ENCODE measurements at regions not wholly inside any gene's neighbourhood (a gene's known extent, or its start where the extent isn't known, plus 50 kb on each side); places are given as distances from the start of the nearest gene placed in this dataset.

DNA sequence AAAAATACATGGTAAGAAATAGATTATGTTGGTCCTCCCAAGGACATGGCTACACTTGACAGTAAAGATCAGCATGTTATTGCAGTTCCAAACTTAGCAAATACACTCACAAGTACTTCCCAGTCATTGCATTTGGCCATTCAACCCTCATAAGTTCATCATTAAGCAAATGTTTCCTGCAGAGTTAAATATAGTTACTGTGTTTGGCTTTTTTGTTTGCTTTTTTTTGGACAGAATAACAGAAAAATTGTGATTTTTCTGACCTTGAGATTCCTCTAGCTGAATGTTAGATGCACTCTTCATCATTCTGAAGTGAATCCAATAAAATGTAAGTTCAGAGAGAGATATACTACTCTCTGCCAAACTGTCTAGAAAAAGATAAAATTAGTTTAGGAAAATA lies 295.3 kb downstream of the GPD2 start:
- no peaks in the 10 kb centered on the region for H3K36me3 ChIP-seq (ENCODE audit: control insufficient read depth, insufficient read depth, low read length)
- H2BK15ac ChIP-seq (replicated peaks; ENCODE audit: low read depth), result no peak overlapping the region
- no peak overlapping the region for H4K8ac ChIP-seq (ENCODE audit: low read depth, low read length)
- no peak overlapping the region for H2BK5ac ChIP-seq (ENCODE audit: low read length)
- H2BK120ac ChIP-seq (ENCODE audit: low read depth, low read length), result no peak overlapping the region
- H2AK5ac ChIP-seq (ENCODE audit: low read length), result no peak overlapping the region
- H3K56ac ChIP-seq (ENCODE audit: low read length), result no peak overlapping the region
- H3K27me3 ChIP-seq (ENCODE audit: insufficient read depth, low read length, poor library complexity), result no peaks in the 10 kb centered on the region
- no peaks in the 10 kb centered on the region for H3K79me2 ChIP-seq (ENCODE audit: control insufficient read depth, insufficient read depth, low read length)
- no peak for DNase-seq
- no peak overlapping the region for H3K23ac ChIP-seq (ENCODE audit: low read length)
- H3K18ac ChIP-seq (ENCODE audit: low read length), result no peak overlapping the region
- no peak overlapping the region for H3K9ac ChIP-seq (ENCODE audit: low read length)
- H3K27ac ChIP-seq (ENCODE audit: low read depth, low read length), result no peak overlapping the region
- no peak overlapping the region for H4K5ac ChIP-seq (ENCODE audit: low read length)
- no peak overlapping the region for H3K4me3 ChIP-seq (ENCODE audit: low read length)
- no peak overlapping the region for H3K4ac ChIP-seq (ENCODE audit: low read depth, low read length)
- H3K4me1 ChIP-seq (ENCODE audit: control insufficient read depth, low read depth, low read length), result no peaks in the 10 kb centered on the region
- no peak overlapping the region for H3K4me2 ChIP-seq (ENCODE audit: low read length)
- no peaks in the 10 kb centered on the region for H3K79me1 ChIP-seq (ENCODE audit: low read length)

- no peaks in the 10 kb centered on the region for H3K27me3 ChIP-seq (ENCODE audit: insufficient read depth, low read length, poor library complexity)
- no peak overlapping the region for H3K4me3 ChIP-seq (ENCODE audit: low read length)
- H3K23ac ChIP-seq (ENCODE audit: low read length), result no peak overlapping the region
- no peak overlapping the region for H2BK120ac ChIP-seq (ENCODE audit: low read depth, low read length)
- H3K9ac ChIP-seq (ENCODE audit: low read length), result no peak overlapping the region
- no peaks in the 10 kb centered on the region for H3K4me1 ChIP-seq (ENCODE audit: control insufficient read depth, low read depth, low read length)
- H3K4ac ChIP-seq (ENCODE audit: low read depth, low read length), result no peak overlapping the region
- no peak overlapping the region for H3K18ac ChIP-seq (ENCODE audit: low read length)
- no peak overlapping the region for H2BK15ac ChIP-seq (replicated peaks; ENCODE audit: low read depth)
- H2BK5ac ChIP-seq (ENCODE audit: low read length), result no peak overlapping the region
- no peak for DNase-seq
- no CpG with 5 or more reads among the region's 4 CpGs for WGBS (ENCODE audit: extremely low coverage, insufficient coverage, low lambda C conversion rate)
- no peaks in the 10 kb centered on the region for H3K79me2 ChIP-seq (ENCODE audit: control insufficient read depth, insufficient read depth, low read length)
- H3K36me3 ChIP-seq (ENCODE audit: control insufficient read depth, insufficient read depth, low read length), result no peaks in the 10 kb centered on the region
- H2AK5ac ChIP-seq (ENCODE audit: low read length), result no peak overlapping the region
- no peak overlapping the region for H3K27ac ChIP-seq (ENCODE audit: low read depth, low read length)
- no peak overlapping the region for H4K5ac ChIP-seq (ENCODE audit: low read length)
- H3K79me1 ChIP-seq (ENCODE audit: low read length), result no peaks in the 10 kb centered on the region
- no peak overlapping the region for H3K4me2 ChIP-seq (ENCODE audit: low read length)
- no peak overlapping the region for H4K8ac ChIP-seq (ENCODE audit: low read depth, low read length)
- no peak overlapping the region for H3K56ac ChIP-seq (ENCODE audit: low read length)
These were observed 300.8 kb downstream of the GPD2 start for GRCh38 chr2:156736950-156737349.

GRCh38 chr2:156739301-156739700 lies 303.1 kb downstream of the GPD2 start:
- no peak for DNase-seq
- Histone ChIP-seq H3K56ac (ENCODE audit: low read length) (no peak overlapping the region), H3K79me2 (ENCODE audit: control insufficient read depth, insufficient read depth, low read length) (no peaks in the 10 kb centered on the region), H3K4me2 (ENCODE audit: low read length) (no peak overlapping the region), H3K4me3 (ENCODE audit: low read length) (no peak overlapping the region), H3K27ac (ENCODE audit: low read depth, low read length) (no peak overlapping the region), H2AK5ac (ENCODE audit: low read length) (no peak overlapping the region), H4K5ac (ENCODE audit: low read length) (no peak overlapping the region), H3K4me1 (ENCODE audit: control insufficient read depth, low read depth, low read length) (no peaks in the 10 kb centered on the region), H2BK120ac (ENCODE audit: low read depth, low read length) (no peak overlapping the region), H4K8ac (ENCODE audit: low read depth, low read length) (no peak overlapping the region), H3K36me3 (ENCODE audit: control insufficient read depth, insufficient read depth, low read length) (no peaks in the 10 kb centered on the region), H3K9ac (ENCODE audit: low read length) (no peak overlapping the region), H3K27me3 (ENCODE audit: insufficient read depth, low read length, poor library complexity) (no peaks in the 10 kb centered on the region), H3K18ac (ENCODE audit: low read length) (no peak overlapping the region), H3K79me1 (ENCODE audit: low read length) (no peaks in the 10 kb centered on the region), H2BK5ac (ENCODE audit: low read length) (no peak overlapping the region), H3K23ac (ENCODE audit: low read length) (no peak overlapping the region), H2BK15ac (replicated peaks; ENCODE audit: low read depth) (peak overlapping the region; percentile 74), H3K4ac (ENCODE audit: low read depth, low read length) (no peak overlapping the region)
- WGBS (ENCODE audit: extremely low coverage, insufficient coverage, low lambda C conversion rate), result no CpG with 5 or more reads among the region's 3 CpGs

DNA sequence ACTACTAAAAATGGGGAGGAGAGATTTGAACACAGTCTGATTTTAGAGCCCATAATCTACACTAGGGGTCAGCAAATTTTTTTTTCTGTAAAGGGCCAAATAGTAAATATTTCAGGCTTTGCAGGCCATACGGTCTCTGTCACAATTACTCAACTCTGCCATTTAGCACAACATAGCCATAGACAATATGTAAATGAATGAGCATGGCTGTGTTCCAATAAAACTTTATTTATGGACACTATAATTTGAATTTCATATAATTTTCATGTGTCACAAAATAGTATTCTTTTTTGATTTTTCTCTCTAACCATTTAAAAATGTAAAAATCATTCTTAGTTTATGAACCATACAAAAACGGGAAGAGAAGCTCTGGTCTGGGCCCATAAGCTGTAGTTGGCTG lies 309.4 kb downstream of the GPD2 start:
- Histone ChIP-seq H2BK5ac (ENCODE audit: low read length) (no peak overlapping the region), H4K5ac (ENCODE audit: low read length) (no peak overlapping the region), H3K27me3 (ENCODE audit: insufficient read depth, low read length, poor library complexity) (no peaks in the 10 kb centered on the region), H2AK5ac (ENCODE audit: low read length) (no peak overlapping the region), H3K18ac (ENCODE audit: low read length) (peak overlapping the region; percentile 20), H3K36me3 (ENCODE audit: control insufficient read depth, insufficient read depth, low read length) (no peaks in the 10 kb centered on the region), H3K4me1 (ENCODE audit: control insufficient read depth, low read depth, low read length) (no peaks in the 10 kb centered on the region), H3K4ac (ENCODE audit: low read depth, low read length) (no peak overlapping the region), H3K4me3 (ENCODE audit: low read length) (no peak overlapping the region), H3K4me2 (ENCODE audit: low read length) (no peak overlapping the region), H4K8ac (ENCODE audit: low read depth, low read length) (no peak overlapping the region), H3K79me2 (ENCODE audit: control insufficient read depth, insufficient read depth, low read length) (no peaks in the 10 kb centered on the region), H2BK15ac (replicated peaks; ENCODE audit: low read depth) (no peak overlapping the region), H3K56ac (ENCODE audit: low read length) (no peak overlapping the region), H2BK120ac (ENCODE audit: low read depth, low read length) (no peak overlapping the region), H3K23ac (ENCODE audit: low read length) (no peak overlapping the region), H3K79me1 (ENCODE audit: low read length) (no peaks in the 10 kb centered on the region), H3K27ac (ENCODE audit: low read depth, low read length) (no peak overlapping the region), H3K9ac (ENCODE audit: low read length) (no peak overlapping the region)
- no peak for DNase-seq
- no CpG with 5 or more reads among the region's 2 CpGs for WGBS (ENCODE audit: extremely low coverage, insufficient coverage, low lambda C conversion rate)

DNA sequence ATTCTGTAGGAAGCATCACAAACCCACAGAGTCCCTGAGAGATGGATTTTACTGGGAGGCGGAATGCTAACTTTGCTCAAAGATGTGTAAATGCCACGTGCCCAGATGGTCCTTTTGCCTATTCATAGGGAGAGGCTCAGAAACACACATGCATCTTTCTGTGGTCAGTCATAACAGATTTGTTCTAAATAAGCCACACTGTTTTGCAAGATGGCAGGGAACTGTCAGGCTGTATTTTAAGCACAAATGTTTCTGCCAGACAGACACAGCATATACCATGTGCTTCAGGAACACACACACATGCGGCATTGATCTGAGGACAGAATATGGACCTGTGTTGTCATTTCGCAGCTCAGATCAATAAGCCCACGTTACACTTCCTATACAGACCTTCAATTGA lies 312.0 kb downstream of the GPD2 start:
- Histone ChIP-seq H3K56ac (ENCODE audit: low read length) (no peak overlapping the region), H3K4me3 (ENCODE audit: low read length) (no peak overlapping the region), H3K79me1 (ENCODE audit: low read length) (no peaks in the 10 kb centered on the region), H3K79me2 (ENCODE audit: control insufficient read depth, insufficient read depth, low read length) (no peaks in the 10 kb centered on the region), H3K4me1 (ENCODE audit: control insufficient read depth, low read depth, low read length) (no peaks in the 10 kb centered on the region), H2BK5ac (ENCODE audit: low read length) (no peak overlapping the region), H3K18ac (ENCODE audit: low read length) (no peak overlapping the region), H3K9ac (ENCODE audit: low read length) (no peak overlapping the region), H3K27me3 (ENCODE audit: insufficient read depth, low read length, poor library complexity) (no peaks in the 10 kb centered on the region), H3K4me2 (ENCODE audit: low read length) (no peak overlapping the region), H2BK15ac (replicated peaks; ENCODE audit: low read depth) (peak overlapping the region; percentile 38), H3K4ac (ENCODE audit: low read depth, low read length) (peak overlapping the region; percentile 9), H3K23ac (ENCODE audit: low read length) (no peak overlapping the region), H3K36me3 (ENCODE audit: control insufficient read depth, insufficient read depth, low read length) (no peaks in the 10 kb centered on the region), H4K5ac (ENCODE audit: low read length) (no peak overlapping the region), H2AK5ac (ENCODE audit: low read length) (no peak overlapping the region), H4K8ac (ENCODE audit: low read depth, low read length) (no peak overlapping the region), H2BK120ac (ENCODE audit: low read depth, low read length) (peak overlapping the region; percentile 61), H3K27ac (ENCODE audit: low read depth, low read length) (no peak overlapping the region)
- no peak for DNase-seq
- no CpG with 5 or more reads among the region's 5 CpGs for WGBS (ENCODE audit: extremely low coverage, insufficient coverage, low lambda C conversion rate)

GRCh38 chr2:156752042-156752441 lies 315.9 kb downstream of the GPD2 start:
- Histone ChIP-seq H3K4ac (ENCODE audit: low read depth, low read length) (no peak overlapping the region), H2BK5ac (ENCODE audit: low read length) (no peak overlapping the region), H2BK15ac (replicated peaks; ENCODE audit: low read depth) (no peak overlapping the region), H3K4me2 (ENCODE audit: low read length) (no peak overlapping the region), H2BK120ac (ENCODE audit: low read depth, low read length) (no peak overlapping the region), H4K8ac (ENCODE audit: low read depth, low read length) (no peak overlapping the region), H3K23ac (ENCODE audit: low read length) (no peak overlapping the region), H3K56ac (ENCODE audit: low read length) (no peak overlapping the region), H3K27me3 (ENCODE audit: insufficient read depth, low read length, poor library complexity) (no peaks in the 10 kb centered on the region), H3K9ac (ENCODE audit: low read length) (no peak overlapping the region), H3K27ac (ENCODE audit: low read depth, low read length) (no peak overlapping the region), H3K4me1 (ENCODE audit: control insufficient read depth, low read depth, low read length) (no peaks in the 10 kb centered on the region), H3K4me3 (ENCODE audit: low read length) (no peak overlapping the region), H3K36me3 (ENCODE audit: control insufficient read depth, insufficient read depth, low read length) (no peaks in the 10 kb centered on the region), H2AK5ac (ENCODE audit: low read length) (no peak overlapping the region), H4K5ac (ENCODE audit: low read length) (no peak overlapping the region), H3K79me1 (ENCODE audit: low read length) (no peaks in the 10 kb centered on the region), H3K18ac (ENCODE audit: low read length) (no peak overlapping the region), H3K79me2 (ENCODE audit: control insufficient read depth, insufficient read depth, low read length) (no peaks in the 10 kb centered on the region)
- no CpG with 5 or more reads among the region's 2 CpGs for WGBS (ENCODE audit: extremely low coverage, insufficient coverage, low lambda C conversion rate)
- no peak for DNase-seq
